ENCODE measurements at regions not wholly inside any gene's neighbourhood (a gene's known extent, or its start where the extent isn't known, plus 50 kb on each side); places are given as distances from the start of the nearest gene placed in this dataset.
"Not testable (repeated sequence)": the region's sequence is repeated elsewhere in the genome, so short reads cannot be mapped to it uniquely, and the experiment has no call there.

DNA sequence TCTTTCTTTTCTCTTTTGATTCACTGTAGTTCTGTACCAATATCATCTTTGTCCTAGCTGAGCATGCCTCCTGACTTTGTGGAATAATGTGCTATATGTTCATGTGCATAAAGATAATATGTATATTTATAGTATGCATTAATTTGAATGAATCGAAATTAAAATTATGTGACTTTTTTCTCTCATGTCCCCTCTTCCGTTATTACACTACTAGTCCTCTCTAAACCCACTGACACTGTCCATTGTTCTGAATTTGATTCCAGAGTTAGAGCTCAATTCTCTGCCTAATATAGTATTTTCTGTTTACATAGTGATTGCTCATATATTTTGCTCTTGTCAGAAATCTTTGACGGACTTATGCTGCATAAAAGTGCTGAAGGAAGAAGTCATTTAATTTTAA lies 53.9 kb upstream of the BDP1 start:
- WGBS: 60% methylated on average over 3 of the region's 3 CpGs
- H3K27ac ChIP-seq (ENCODE audit: low read length); DNase-seq; H3K27me3 ChIP-seq (ENCODE audit: control insufficient read depth, insufficient read depth); ATAC-seq; intact Hi-C loops (cut with DNase I); H3K4me3 ChIP-seq (ENCODE audit: low read length); H3K9me3 ChIP-seq (ENCODE audit: control insufficient read depth, low read length); H3K4me1 ChIP-seq (ENCODE audit: control insufficient read depth, insufficient read depth, low read length): not testable (repeated sequence)

GRCh38 chr5:71404441-71404840 lies 51.0 kb upstream of the BDP1 start:
- intact Hi-C loops (cut with DNase I); H3K4me3 ChIP-seq (ENCODE audit: low read length); H3K27me3 ChIP-seq (ENCODE audit: control insufficient read depth, insufficient read depth); ATAC-seq; DNase-seq; H3K9me3 ChIP-seq (ENCODE audit: control insufficient read depth, low read length); H3K4me1 ChIP-seq (ENCODE audit: control insufficient read depth, insufficient read depth, low read length); H3K27ac ChIP-seq (ENCODE audit: low read length): not testable (repeated sequence)
- WGBS: 43% methylated on average over 5 of the region's 5 CpGs

DNA sequence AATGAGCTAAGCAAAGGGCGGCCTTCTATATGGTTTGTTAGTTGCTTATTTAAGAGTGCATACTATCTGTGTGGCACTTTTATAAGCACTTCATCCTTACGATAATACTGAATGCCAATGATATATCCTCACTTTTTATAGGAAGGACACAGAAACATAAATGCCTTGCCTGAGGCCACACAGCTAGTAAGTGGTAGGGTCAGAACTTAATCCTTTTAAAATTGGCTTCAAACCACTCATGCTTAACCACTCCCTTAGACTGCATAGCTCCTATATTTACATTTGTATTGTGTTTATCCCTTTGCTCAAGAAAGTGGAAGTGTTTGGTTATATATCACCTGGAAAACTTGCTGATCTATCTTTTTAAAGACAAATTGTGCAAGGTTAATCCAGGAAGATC lies 50.5 kb upstream of the BDP1 start:
- H3K27ac ChIP-seq (ENCODE audit: low read length): not testable (repeated sequence)
- WGBS: 92% methylated on average over 2 of the region's 2 CpGs

More for the DNA sequence above, 50.5 kb upstream of the BDP1 start:
- H3K4me1 ChIP-seq (ENCODE audit: control insufficient read depth, insufficient read depth, low read length); H3K27me3 ChIP-seq (ENCODE audit: control insufficient read depth, insufficient read depth); H3K4me3 ChIP-seq (ENCODE audit: low read length); ATAC-seq; intact Hi-C loops (cut with DNase I); H3K9me3 ChIP-seq (ENCODE audit: control insufficient read depth, low read length); DNase-seq: not testable (repeated sequence)

Measured in right cardiac atrium (tissue), 5 donors.